GM12865 (cell line): ENCODE measurements at regions not wholly inside any gene's neighbourhood (a gene's known extent, or its start where the extent isn't known, plus 50 kb on each side); places are given as distances from the start of the nearest gene placed in this dataset.

Experiments
- DNase-seq: peaks from one replicate; pipeline ENCODE4 v3.0.0; 2010; ENCODE audit warnings: low read depth
- H3K4me3 ChIP-seq: 2 replicates; pipeline ENCODE4 v1.5.1; 2011; ENCODE audit warnings: mild to moderate bottlenecking, low read depth, low read length, control low read depth
- TF ChIP-seq, protein P1 (sequence below): IDR thresholded peaks from 2 replicates; pipeline ENCODE4 v1.5.1; 2011; ENCODE audit warnings: low read length, control low read depth, low read depth, inconsistent platforms; ENCODE audit not compliant: insufficient read depth; ENCODE audit errors: missing control alignments

- DNase-seq: no peak
- TF ChIP-seq, protein P1, sequence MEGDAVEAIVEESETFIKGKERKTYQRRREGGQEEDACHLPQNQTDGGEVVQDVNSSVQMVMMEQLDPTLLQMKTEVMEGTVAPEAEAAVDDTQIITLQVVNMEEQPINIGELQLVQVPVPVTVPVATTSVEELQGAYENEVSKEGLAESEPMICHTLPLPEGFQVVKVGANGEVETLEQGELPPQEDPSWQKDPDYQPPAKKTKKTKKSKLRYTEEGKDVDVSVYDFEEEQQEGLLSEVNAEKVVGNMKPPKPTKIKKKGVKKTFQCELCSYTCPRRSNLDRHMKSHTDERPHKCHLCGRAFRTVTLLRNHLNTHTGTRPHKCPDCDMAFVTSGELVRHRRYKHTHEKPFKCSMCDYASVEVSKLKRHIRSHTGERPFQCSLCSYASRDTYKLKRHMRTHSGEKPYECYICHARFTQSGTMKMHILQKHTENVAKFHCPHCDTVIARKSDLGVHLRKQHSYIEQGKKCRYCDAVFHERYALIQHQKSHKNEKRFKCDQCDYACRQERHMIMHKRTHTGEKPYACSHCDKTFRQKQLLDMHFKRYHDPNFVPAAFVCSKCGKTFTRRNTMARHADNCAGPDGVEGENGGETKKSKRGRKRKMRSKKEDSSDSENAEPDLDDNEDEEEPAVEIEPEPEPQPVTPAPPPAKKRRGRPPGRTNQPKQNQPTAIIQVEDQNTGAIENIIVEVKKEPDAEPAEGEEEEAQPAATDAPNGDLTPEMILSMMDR: no peak
- H3K4me3 ChIP-seq: no peak overlapping the region
These were observed 339.8 kb upstream of the THRB start for GRCh38 chr3:24834442-24834841.

DNA sequence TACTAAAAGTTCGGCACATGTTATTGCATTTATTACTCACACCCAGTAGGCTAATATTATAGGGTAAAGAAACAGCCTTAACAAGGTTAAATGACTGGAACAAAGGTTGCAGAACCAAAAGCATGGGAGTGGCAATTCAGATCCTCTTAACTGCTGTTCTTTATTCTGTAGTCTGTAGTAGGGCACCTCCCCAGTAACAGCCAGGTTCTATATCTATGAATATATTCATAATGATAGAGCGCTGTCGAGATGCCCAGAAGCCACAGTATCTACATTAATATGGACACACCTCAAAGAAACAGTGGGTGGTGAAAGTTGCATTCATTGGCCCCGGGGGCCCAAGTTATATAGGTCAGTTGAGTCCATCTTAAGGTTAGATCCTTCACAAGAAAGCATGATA lies 340.9 kb upstream of the THRB start:
- no peak overlapping the region for H3K4me3 ChIP-seq
- TF ChIP-seq, protein P1: no peak
- no peak for DNase-seq

GRCh38 chr3:24837601-24838000 lies 343.0 kb upstream of the THRB start:
- no peak for DNase-seq

GRCh38 chr3:24838533-24838932 lies 343.9 kb upstream of the THRB start:
- TF ChIP-seq, protein P1: no peak
- DNase-seq: no peak
- H3K4me3 ChIP-seq: no peak overlapping the region

More at GRCh38 chr3:24837601-24838000, 343.0 kb upstream of the THRB start:
- TF ChIP-seq, protein P1: no peak
- no peak overlapping the region for H3K4me3 ChIP-seq

DNA sequence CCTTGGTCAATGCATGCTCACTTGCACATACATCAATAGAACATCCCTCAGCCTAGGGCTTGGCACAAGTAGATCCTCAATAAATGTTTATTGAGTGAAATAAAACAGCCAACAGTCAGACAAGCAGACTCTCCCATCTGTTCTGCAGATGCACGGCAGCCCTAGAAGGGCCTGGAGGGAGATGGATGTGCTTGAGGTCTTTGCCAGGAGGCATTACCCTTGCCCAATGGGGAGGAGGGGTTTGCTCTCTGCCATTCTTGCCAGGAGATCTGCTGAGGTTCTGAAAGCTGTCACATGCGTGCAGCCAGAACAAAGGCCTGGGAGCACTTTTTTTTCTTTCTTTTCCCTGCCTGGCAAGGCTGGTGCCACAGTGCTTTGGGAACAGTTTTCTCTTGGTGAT lies 349.3 kb upstream of the THRB start:
- TF ChIP-seq, protein P1: no peak
- H3K4me3 ChIP-seq: no peak overlapping the region
- no peak for DNase-seq

DNA sequence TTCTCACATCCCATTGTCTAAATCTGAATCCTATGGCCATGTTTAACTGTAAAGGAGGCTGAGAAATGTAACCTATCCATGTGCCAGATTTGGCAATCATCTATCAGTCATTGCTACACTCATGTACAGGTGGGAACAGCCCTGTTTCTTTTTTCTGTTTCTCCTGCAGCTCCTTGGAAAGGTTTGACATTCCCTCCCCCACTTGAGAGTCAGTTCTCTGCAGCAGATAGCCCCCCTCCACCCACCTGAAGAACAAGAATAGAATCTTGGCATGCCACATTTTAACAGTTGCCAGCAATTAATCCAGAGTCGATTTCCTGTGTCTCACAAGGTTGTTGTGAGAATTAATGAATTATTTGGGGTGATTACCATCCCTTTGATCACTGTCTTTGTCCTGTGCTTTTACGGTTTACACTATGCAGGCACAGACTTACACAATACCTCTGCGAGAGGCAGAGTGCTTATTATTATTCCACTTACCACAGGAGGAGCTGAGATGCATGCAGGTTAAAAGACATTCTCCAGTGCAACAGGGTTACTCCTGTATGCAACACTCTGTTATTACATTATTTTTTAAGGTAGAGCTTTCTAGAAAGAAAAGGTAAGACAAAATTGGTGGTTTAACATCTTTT lies 351.0 kb upstream of the THRB start:
- DNase-seq: no peak
- TF ChIP-seq, protein P1: no peak
- no peak overlapping the region for H3K4me3 ChIP-seq

GRCh38 chr3:24846286-24846860 lies 351.7 kb upstream of the THRB start:
- DNase-seq: no peak
- H3K4me3 ChIP-seq: no peak overlapping the region
- TF ChIP-seq, protein P1: no peak
